SK-N-SH treated with all-trans-retinoic acid at 6 μM for 48 hours (cell line): ENCODE measurements at regions not wholly inside any gene's neighbourhood (a gene's known extent, or its start where the extent isn't known, plus 50 kb on each side); places are given as distances from the start of the nearest gene placed in this dataset.

Experiments
- ARNTL ChIP-seq: fragments of 450-650 bp; formaldehyde crosslinking; IDR thresholded peaks from 2 replicates; pipeline ENCODE4 v1.5.0; 2020; ENCODE audit warnings: low read depth, mild to moderate bottlenecking, moderate library complexity, borderline replicate concordance
- CREB5 ChIP-seq: fragments of 250-450 bp; sonication (Bioruptor Pico); IDR thresholded peaks from 2 replicates; pipeline ENCODE4 v1.5.1; 2020; ENCODE audit warnings: low read depth, mild to moderate bottlenecking, moderate library complexity
- CSDC2 ChIP-seq: fragments of 250-450 bp; sonication (Bioruptor Pico); IDR thresholded peaks from 2 replicates; pipeline ENCODE4 v1.5.0; 2020; ENCODE audit warnings: mild to moderate bottlenecking, moderate library complexity
- GLIS3 ChIP-seq: fragments of 250-450 bp; sonication (Bioruptor Pico); IDR thresholded peaks from 2 replicates; pipeline ENCODE4 v1.5.0; 2020; ENCODE audit warnings: mild to moderate bottlenecking, moderate library complexity
- OSR1 ChIP-seq: fragments of 250-450 bp; sonication (Bioruptor Pico); IDR thresholded peaks from 2 replicates; pipeline ENCODE4 v1.8.0; 2022; ENCODE audit warnings: moderate library complexity, mild to moderate bottlenecking, inconsistent platforms
- RARB ChIP-seq: fragments of 250-450 bp; sonication (Bioruptor Pico); IDR thresholded peaks from 2 replicates; pipeline ENCODE4 v1.8.0; 2021; ENCODE audit warnings: mild to moderate bottlenecking, moderate library complexity
- SNAI2 ChIP-seq: fragments of 250-450 bp; sonication (Bioruptor Pico); IDR thresholded peaks from 2 replicates; pipeline ENCODE4 v1.5.0; 2020; ENCODE audit warnings: mild to moderate bottlenecking, moderate library complexity
- TOX ChIP-seq: fragments of 250-450 bp; sonication (Bioruptor Pico); IDR thresholded peaks from 2 replicates; pipeline ENCODE4 v1.8.0; 2021; ENCODE audit warnings: mild to moderate bottlenecking, moderate library complexity, borderline replicate concordance
- ZFP30 ChIP-seq: fragments of 450-650 bp; formaldehyde crosslinking; IDR thresholded peaks from 2 replicates; pipeline ENCODE4 v1.5.0; 2022; ENCODE audit warnings: mild to moderate bottlenecking, moderate library complexity
- ZNF70 ChIP-seq: fragments of 450-650 bp; formaldehyde crosslinking; IDR thresholded peaks from 2 replicates; pipeline ENCODE4 v1.5.0; 2020; ENCODE audit warnings: mild to moderate bottlenecking, moderate library complexity
- TF ChIP-seq, protein P1 (sequence below): fragments of 250-450 bp; sonication (Bioruptor Pico); IDR thresholded peaks from 2 replicates; pipeline ENCODE4 v1.8.0; 2021; ENCODE audit warnings: low read depth, mild to moderate bottlenecking, moderate library complexity, borderline replicate concordance
- TF ChIP-seq, protein P2 (sequence below): fragments of 250-450 bp; sonication (Bioruptor Pico); IDR thresholded peaks from 2 replicates; pipeline ENCODE4 v1.8.0; 2020; ENCODE audit warnings: mild to moderate bottlenecking, moderate library complexity, borderline replicate concordance

GRCh38 chr11:90531001-90531400 lies 308.2 kb upstream of the CHORDC1 start:
- TF ChIP-seq TOX (CRISPR knock-in tag) (no peak), CSDC2 (CRISPR knock-in tag) (no peak), SNAI2 (no peak), ZNF70 (no peak), ARNTL (no peak), OSR1 (no peak), GLIS3 (no peak), CREB5 (CRISPR knock-in tag) (no peak), RARB (CRISPR knock-in tag) (no peak), ZFP30 (CRISPR knock-in tag) (no peak)
- TF ChIP-seq, protein P1, sequence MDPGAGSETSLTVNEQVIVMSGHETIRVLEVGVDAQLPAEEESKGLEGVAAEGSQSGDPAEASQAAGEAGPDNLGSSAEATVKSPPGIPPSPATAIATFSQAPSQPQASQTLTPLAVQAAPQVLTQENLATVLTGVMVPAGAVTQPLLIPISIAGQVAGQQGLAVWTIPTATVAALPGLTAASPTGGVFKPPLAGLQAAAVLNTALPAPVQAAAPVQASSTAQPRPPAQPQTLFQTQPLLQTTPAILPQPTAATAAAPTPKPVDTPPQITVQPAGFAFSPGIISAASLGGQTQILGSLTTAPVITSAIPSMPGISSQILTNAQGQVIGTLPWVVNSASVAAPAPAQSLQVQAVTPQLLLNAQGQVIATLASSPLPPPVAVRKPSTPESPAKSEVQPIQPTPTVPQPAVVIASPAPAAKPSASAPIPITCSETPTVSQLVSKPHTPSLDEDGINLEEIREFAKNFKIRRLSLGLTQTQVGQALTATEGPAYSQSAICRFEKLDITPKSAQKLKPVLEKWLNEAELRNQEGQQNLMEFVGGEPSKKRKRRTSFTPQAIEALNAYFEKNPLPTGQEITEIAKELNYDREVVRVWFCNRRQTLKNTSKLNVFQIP (CRISPR knock-in tag): no peak
- TF ChIP-seq, protein P2, sequence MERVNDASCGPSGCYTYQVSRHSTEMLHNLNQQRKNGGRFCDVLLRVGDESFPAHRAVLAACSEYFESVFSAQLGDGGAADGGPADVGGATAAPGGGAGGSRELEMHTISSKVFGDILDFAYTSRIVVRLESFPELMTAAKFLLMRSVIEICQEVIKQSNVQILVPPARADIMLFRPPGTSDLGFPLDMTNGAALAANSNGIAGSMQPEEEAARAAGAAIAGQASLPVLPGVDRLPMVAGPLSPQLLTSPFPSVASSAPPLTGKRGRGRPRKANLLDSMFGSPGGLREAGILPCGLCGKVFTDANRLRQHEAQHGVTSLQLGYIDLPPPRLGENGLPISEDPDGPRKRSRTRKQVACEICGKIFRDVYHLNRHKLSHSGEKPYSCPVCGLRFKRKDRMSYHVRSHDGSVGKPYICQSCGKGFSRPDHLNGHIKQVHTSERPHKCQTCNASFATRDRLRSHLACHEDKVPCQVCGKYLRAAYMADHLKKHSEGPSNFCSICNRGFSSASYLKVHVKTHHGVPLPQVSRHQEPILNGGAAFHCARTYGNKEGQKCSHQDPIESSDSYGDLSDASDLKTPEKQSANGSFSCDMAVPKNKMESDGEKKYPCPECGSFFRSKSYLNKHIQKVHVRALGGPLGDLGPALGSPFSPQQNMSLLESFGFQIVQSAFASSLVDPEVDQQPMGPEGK (CRISPR knock-in tag): no peak
